HG02759 (cell line): ENCODE measurements at regions not wholly inside any gene's neighbourhood (a gene's known extent, or its start where the extent isn't known, plus 50 kb on each side); places are given as distances from the start of the nearest gene placed in this dataset.
"Not testable (repeated sequence)": the region's sequence is repeated elsewhere in the genome, so short reads cannot be mapped to it uniquely, and the experiment has no call there.

Experiments used
- ATAC-seq: cut with Tn5 transposase; IDR thresholded peaks from one replicate; pipeline ENCODE4 v1.9.1; 2021; ENCODE audit warnings: mild to moderate bottlenecking, moderate library complexity; ENCODE audit not compliant: unreplicated experiment

GRCh38 chr14:89572596-89573398 is 155.8 kb upstream of the FOXN3 start:
- no peak for ATAC-seq

- ATAC-seq: no peak
Observed at GRCh38 chr14:89571491-89571890, 154.5 kb upstream of the FOXN3 start.

- no peak for ATAC-seq
Observed at GRCh38 chr14:89566644-89567415, 149.8 kb upstream of the FOXN3 start.

- ATAC-seq: no peak
Observed at GRCh38 chr14:89566180-89566579, 149.1 kb upstream of the FOXN3 start.

GRCh38 chr14:89565607-89566006 is 148.6 kb upstream of the FOXN3 start:
- ATAC-seq: no peak

- ATAC-seq: no peak
Observed at GRCh38 chr14:89564989-89565388, 148.0 kb upstream of the FOXN3 start.

GRCh38 chr14:89564286-89564957 is 147.4 kb upstream of the FOXN3 start:
- ATAC-seq: no peak

- ATAC-seq: no peak
Observed at GRCh38 chr14:89563471-89563870, 146.4 kb upstream of the FOXN3 start.

- ATAC-seq: no peak
Observed at GRCh38 chr14:89551955-89552354, 134.9 kb upstream of the FOXN3 start.

- ATAC-seq: no peak
Observed at GRCh38 chr14:89551432-89551831, 134.4 kb upstream of the FOXN3 start.

- ATAC-seq: no peak
Observed at GRCh38 chr14:89550821-89551220, 133.8 kb upstream of the FOXN3 start.

GRCh38 chr14:89549381-89550125 is 132.5 kb upstream of the FOXN3 start:
- no peak for ATAC-seq

GRCh38 chr14:89547047-89547446 is 130.0 kb upstream of the FOXN3 start:
- ATAC-seq: not testable (repeated sequence)

GRCh38 chr14:89544636-89545301 is 127.7 kb upstream of the FOXN3 start:
- ATAC-seq: no peak

- no peak for ATAC-seq
Observed at GRCh38 chr14:89543425-89543790, 126.4 kb upstream of the FOXN3 start.

- ATAC-seq: no peak
Observed at GRCh38 chr14:89542786-89543424, 125.9 kb upstream of the FOXN3 start.

GRCh38 chr14:89540830-89541470 is 123.9 kb upstream of the FOXN3 start:
- no peak for ATAC-seq

GRCh38 chr14:89540009-89540829 is 123.2 kb upstream of the FOXN3 start:
- ATAC-seq: no peak

- ATAC-seq: no peak
Observed at GRCh38 chr14:89537911-89538310, 120.9 kb upstream of the FOXN3 start.
